Activated naive CD8-positive, alpha-beta T cell (primary cell): ENCODE measurements at regions not wholly inside any gene's neighbourhood (a gene's known extent, or its start where the extent isn't known, plus 50 kb on each side); places are given as distances from the start of the nearest gene placed in this dataset.
"Not testable (repeated sequence)": the region's sequence is repeated elsewhere in the genome, so short reads cannot be mapped to it uniquely, and the experiment has no call there.

Experiments used
- H3K27ac Mint-ChIP-seq: one replicate; pipeline ENCODE4 v1.8.0; 2021; ENCODE audit warnings: mixed read lengths
- H3K27me3 Mint-ChIP-seq: one replicate; pipeline ENCODE4 v1.8.0; 2021; ENCODE audit warnings: mixed read lengths
- H3K36me3 Mint-ChIP-seq: one replicate; pipeline ENCODE4 v1.8.0; 2021; ENCODE audit warnings: mixed read lengths
- H3K4me1 Mint-ChIP-seq: one replicate; pipeline ENCODE4 v1.8.0; 2021; ENCODE audit warnings: low read depth, mixed read lengths
- H3K4me3 Mint-ChIP-seq: one replicate; pipeline ENCODE4 v1.8.0; 2021; ENCODE audit warnings: mild to moderate bottlenecking, mixed read lengths
- H3K9me3 Mint-ChIP-seq: one replicate; pipeline ENCODE4 v1.8.0; 2021; ENCODE audit warnings: low read depth, mixed read lengths

- H3K9me3 Mint-ChIP-seq: peaks cover 5% of the 10 kb centered on the region
- peaks cover 7% of the 10 kb centered on the region for H3K27me3 Mint-ChIP-seq
- no peaks in the 10 kb centered on the region for H3K36me3 Mint-ChIP-seq
- H3K27ac Mint-ChIP-seq: no peak overlapping the region
- H3K4me1 Mint-ChIP-seq: peaks cover 15% of the 10 kb centered on the region
- H3K4me3 Mint-ChIP-seq: no peak overlapping the region
These were observed 53.0 kb upstream of the DAPP1 start for GRCh38 chr4:99763635-99764101.

- H3K27me3 Mint-ChIP-seq: peaks cover 7% of the 10 kb centered on the region
- no peak overlapping the region for H3K27ac Mint-ChIP-seq
- no peaks in the 10 kb centered on the region for H3K36me3 Mint-ChIP-seq
- H3K9me3 Mint-ChIP-seq: peaks cover 5% of the 10 kb centered on the region
- no peak overlapping the region for H3K4me3 Mint-ChIP-seq
- peaks cover 15% of the 10 kb centered on the region for H3K4me1 Mint-ChIP-seq
These were observed 53.9 kb upstream of the DAPP1 start for GRCh38 chr4:99762728-99763127.

GRCh38 chr4:99759988-99760387 lies 56.6 kb upstream of the DAPP1 start:
- H3K4me1 Mint-ChIP-seq: peaks cover 21% of the 10 kb centered on the region
- peaks cover 8% of the 10 kb centered on the region for H3K27me3 Mint-ChIP-seq
- peak overlapping the region; percentile 22 for H3K4me3 Mint-ChIP-seq
- no peak overlapping the region for H3K27ac Mint-ChIP-seq
- H3K9me3 Mint-ChIP-seq: peaks cover 5% of the 10 kb centered on the region
- H3K36me3 Mint-ChIP-seq: no peaks in the 10 kb centered on the region

- Mint-ChIP-seq H3K4me3 (peak overlapping the region; percentile 22), H3K27ac (no peak overlapping the region), H3K27me3 (peaks cover 8% of the 10 kb centered on the region), H3K36me3 (no peaks in the 10 kb centered on the region), H3K4me1 (peaks cover 21% of the 10 kb centered on the region), H3K9me3 (no peaks in the 10 kb centered on the region)
These were observed 57.2 kb upstream of the DAPP1 start for GRCh38 chr4:99759346-99759984.

GRCh38 chr4:99755223-99755944 lies 61.2 kb upstream of the DAPP1 start:
- Mint-ChIP-seq H3K36me3 (no peaks in the 10 kb centered on the region), H3K9me3 (no peaks in the 10 kb centered on the region), H3K27ac (no peak overlapping the region), H3K27me3 (peaks cover 4% of the 10 kb centered on the region), H3K4me3 (no peak overlapping the region), H3K4me1 (peaks cover 17% of the 10 kb centered on the region)

- no peak overlapping the region for H3K4me3 Mint-ChIP-seq
- H3K36me3 Mint-ChIP-seq: no peaks in the 10 kb centered on the region
- peaks cover 12% of the 10 kb centered on the region for H3K4me1 Mint-ChIP-seq
- H3K9me3 Mint-ChIP-seq: no peaks in the 10 kb centered on the region
- no peak overlapping the region for H3K27ac Mint-ChIP-seq
- H3K27me3 Mint-ChIP-seq: peaks cover 4% of the 10 kb centered on the region
These were observed 61.9 kb upstream of the DAPP1 start for GRCh38 chr4:99754756-99755155.

GRCh38 chr4:99753931-99754330 lies 62.7 kb upstream of the DAPP1 start:
- no peaks in the 10 kb centered on the region for H3K36me3 Mint-ChIP-seq
- no peak overlapping the region for H3K27ac Mint-ChIP-seq
- H3K4me1 Mint-ChIP-seq: peaks cover 7% of the 10 kb centered on the region
- no peak overlapping the region for H3K4me3 Mint-ChIP-seq
- H3K27me3 Mint-ChIP-seq: peaks cover 4% of the 10 kb centered on the region
- no peaks in the 10 kb centered on the region for H3K9me3 Mint-ChIP-seq

- Mint-ChIP-seq H3K27me3 (peaks cover 9% of the 10 kb centered on the region), H3K4me3 (no peak overlapping the region), H3K4me1 (no peaks in the 10 kb centered on the region), H3K9me3 (no peaks in the 10 kb centered on the region), H3K36me3 (no peaks in the 10 kb centered on the region), H3K27ac (no peak overlapping the region)
These were observed 66.9 kb upstream of the DAPP1 start for GRCh38 chr4:99749445-99750391.

GRCh38 chr4:99746443-99746842 lies 70.2 kb upstream of the DAPP1 start:
- H3K9me3 Mint-ChIP-seq: no peaks in the 10 kb centered on the region
- H3K4me1 Mint-ChIP-seq: no peaks in the 10 kb centered on the region
- H3K27ac Mint-ChIP-seq: no peak overlapping the region
- no peaks in the 10 kb centered on the region for H3K36me3 Mint-ChIP-seq
- H3K4me3 Mint-ChIP-seq: no peak overlapping the region
- H3K27me3 Mint-ChIP-seq: peaks cover 11% of the 10 kb centered on the region

GRCh38 chr4:99736846-99737245 lies 79.2 kb upstream of the C4orf54 start:
- no peaks in the 10 kb centered on the region for H3K4me1 Mint-ChIP-seq

GRCh38 chr4:99735822-99736221 lies 78.2 kb upstream of the C4orf54 start:
- Mint-ChIP-seq H3K36me3 (no peaks in the 10 kb centered on the region), H3K4me3 (no peak overlapping the region), H3K27me3 (peaks cover 20% of the 10 kb centered on the region), H3K27ac (no peak overlapping the region), H3K4me1 (no peaks in the 10 kb centered on the region), H3K9me3 (peaks cover 5% of the 10 kb centered on the region)

More at GRCh38 chr4:99736846-99737245, 79.2 kb upstream of the C4orf54 start:
- no peak overlapping the region for H3K4me3 Mint-ChIP-seq
- H3K36me3 Mint-ChIP-seq: no peaks in the 10 kb centered on the region
- H3K27ac Mint-ChIP-seq: no peak overlapping the region
- H3K9me3 Mint-ChIP-seq: peaks cover 5% of the 10 kb centered on the region
- H3K27me3 Mint-ChIP-seq: peaks cover 20% of the 10 kb centered on the region

- H3K4me3 Mint-ChIP-seq: no peak overlapping the region
- H3K36me3 Mint-ChIP-seq: no peaks in the 10 kb centered on the region
- H3K27me3 Mint-ChIP-seq: peaks cover 12% of the 10 kb centered on the region
- no peak overlapping the region for H3K27ac Mint-ChIP-seq
- no peaks in the 10 kb centered on the region for H3K4me1 Mint-ChIP-seq
- H3K9me3 Mint-ChIP-seq: peaks cover 5% of the 10 kb centered on the region
These were observed 77.1 kb upstream of the C4orf54 start for GRCh38 chr4:99734583-99735322.

GRCh38 chr4:99733455-99733854 lies 75.8 kb upstream of the C4orf54 start:
- not testable (repeated sequence) for H3K4me3 Mint-ChIP-seq, H3K4me1 Mint-ChIP-seq, H3K27ac Mint-ChIP-seq, H3K36me3 Mint-ChIP-seq, H3K9me3 Mint-ChIP-seq, H3K27me3 Mint-ChIP-seq

- H3K9me3 Mint-ChIP-seq: peaks cover 5% of the 10 kb centered on the region
- no peaks in the 10 kb centered on the region for H3K36me3 Mint-ChIP-seq
These were observed 71.6 kb upstream of the C4orf54 start for GRCh38 chr4:99729186-99729585.

More at GRCh38 chr4:99729186-99729585, 71.6 kb upstream of the C4orf54 start:
- Mint-ChIP-seq H3K27ac (no peak overlapping the region), H3K4me1 (no peaks in the 10 kb centered on the region), H3K4me3 (no peak overlapping the region), H3K27me3 (peaks cover 6% of the 10 kb centered on the region)
